Gastroesophageal sphincter (tissue), 4 donors: ENCODE measurements at regions not wholly inside any gene's neighbourhood (a gene's known extent, or its start where the extent isn't known, plus 50 kb on each side); places are given as distances from the start of the nearest gene placed in this dataset.
"Not testable (repeated sequence)": the region's sequence is repeated elsewhere in the genome, so short reads cannot be mapped to it uniquely, and the experiment has no call there.

Source experiments
- ATAC-seq: fragments of 150-250 bp; one replicate; pipeline ENCODE4 v1.9.1; 2016; ENCODE audit warnings: mild to moderate bottlenecking, moderate library complexity
- H3K27ac ChIP-seq, 4 donors: fragments of 200-600 bp; sonication (generic) in 3 of 4; 1 replicate in 3 of 4; 2 replicates in 1 of 4; pipeline ENCODE4 v1.5.1; 2016 to 2019
- H3K27me3 ChIP-seq: fragments of 200-600 bp; sonication (generic); one replicate; pipeline ENCODE4 v1.5.1; 2019
- H3K36me3 ChIP-seq, 2 donors: fragments of 200-600 bp; sonication (generic); one replicate each; pipeline ENCODE4 v1.5.1; 2019; ENCODE audit warnings: control low read depth in 1 of 2
- H3K4me1 ChIP-seq, 3 donors: fragments of 200-600 bp; sonication (generic); 1 replicate in 2 of 3; 2 replicates in 1 of 3; pipeline ENCODE4 v1.5.1; 2016 to 2019; ENCODE audit warnings: control low read depth in 2 of 3
- H3K4me3 ChIP-seq, 2 donors: fragments of 200-600 bp; sonication (generic); one replicate each; pipeline ENCODE4 v1.5.1; 2019; ENCODE audit warnings: mild to moderate bottlenecking in 1 of 2, moderate library complexity in 1 of 2
- H3K9me3 ChIP-seq, 3 donors: fragments of 200-600 bp; sonication (generic); one replicate each; pipeline ENCODE4 v1.5.1; 2017 to 2019; ENCODE audit warnings: control low read depth in 2 of 3
- EP300 ChIP-seq: sonication (generic); formaldehyde crosslinking; IDR thresholded peaks from one replicate; pipeline ENCODE4 v1.6.1; 2017; ENCODE audit warnings: antibody characterized with exemption, mild to moderate bottlenecking
- POLR2A ChIP-seq, 2 donors: fragments of 450-650 bp; IDR thresholded peaks; one replicate each; pipeline ENCODE4 v1.6.1; 2017; ENCODE audit warnings: antibody characterized with exemption in 2 of 2, mild to moderate bottlenecking in 2 of 2, moderate library complexity in 1 of 2
- POLR2AphosphoS5 ChIP-seq: sonication (generic); formaldehyde crosslinking; IDR thresholded peaks from one replicate; pipeline ENCODE4 v1.6.1; 2017; ENCODE audit warnings: antibody characterized with exemption
- WGBS, 2 donors: methylation state at CpG; one replicate each; pipeline ENCODE4 v1.1.5; 2018; ENCODE audit warnings: low coverage in 1 of 2; 5-methylcytosine and 5-hydroxymethylcytosine counted together
- TF ChIP-seq, protein P1 (sequence below), 4 experiments: fragments of 200-600 bp in 2 of 4; fragments of 450-650 bp in 2 of 4; sonication (generic) in 1 of 4; IDR thresholded peaks; one replicate each; pipeline ENCODE4 v1.5.1; 2017 to 2019; ENCODE audit warnings: antibody characterized with exemption in 4 of 4, mild to moderate bottlenecking in 2 of 4, moderate library complexity in 2 of 4

DNA sequence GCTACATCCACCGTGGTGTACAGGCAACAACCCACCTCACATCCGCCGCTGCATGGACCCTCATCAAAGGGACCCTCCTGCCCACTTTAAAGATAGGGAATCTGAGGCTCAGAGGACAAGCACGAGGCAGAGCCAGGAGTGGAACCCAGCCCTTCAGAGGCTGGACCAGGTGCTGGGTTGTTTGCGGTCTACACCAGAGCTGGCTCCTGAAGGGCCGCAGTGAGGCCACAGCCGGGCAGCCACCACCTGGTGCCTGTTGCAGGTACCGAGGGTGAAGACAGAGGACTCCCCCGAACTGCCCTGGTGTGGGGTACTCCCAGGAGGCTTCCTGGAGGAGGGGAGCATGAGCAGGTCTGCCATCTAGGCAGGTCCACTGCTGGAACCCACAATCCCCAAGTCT, 78.8 kb downstream of the DHCR7 start:
- TF ChIP-seq POLR2AphosphoS5, result no peak
- TF ChIP-seq POLR2A (IDR thresholded peaks at IDR 0.05), result no peak
- no peak for TF ChIP-seq EP300
- ATAC-seq, result no peak
- H3K27ac ChIP-seq, result no peak overlapping the region
- WGBS, 2 donors, result no CpG with 5 or more reads among the region's 9 CpGs
- H3K9me3 ChIP-seq, result no peaks in the 10 kb centered on the region
- peaks cover 37% of the 10 kb centered on the region for H3K27me3 ChIP-seq
- H3K4me3 ChIP-seq, result no peak overlapping the region
- H3K4me1 ChIP-seq, result no peaks in the 10 kb centered on the region
- H3K36me3 ChIP-seq, result no peaks in the 10 kb centered on the region

DNA sequence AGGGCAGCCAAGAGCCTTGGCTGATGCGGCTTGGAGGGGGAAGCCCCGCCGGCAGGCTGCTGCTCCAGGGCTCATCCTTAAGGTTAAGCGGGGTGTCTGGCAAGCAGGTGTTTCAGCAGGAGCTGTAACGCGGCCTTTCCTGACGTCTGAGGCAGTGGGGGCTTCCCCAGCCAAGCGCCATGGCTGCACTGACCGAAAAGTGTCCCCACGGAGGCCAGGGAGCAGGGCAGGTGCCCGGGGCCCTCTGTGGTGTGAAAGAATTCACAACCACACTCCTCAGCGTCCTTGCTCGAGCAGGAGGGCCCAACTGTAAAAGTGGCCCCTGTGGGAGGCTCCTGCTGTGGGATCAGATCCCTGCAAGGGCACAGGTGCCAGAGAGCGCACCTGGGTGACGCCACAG, 79.2 kb downstream of the DHCR7 start:
- Histone ChIP-seq H3K4me3 (no peak overlapping the region), H3K27me3 (peaks cover 33% of the 10 kb centered on the region), H3K27ac (no peak overlapping the region), H3K36me3 (no peaks in the 10 kb centered on the region), H3K4me1 (no peaks in the 10 kb centered on the region), H3K9me3 (no peaks in the 10 kb centered on the region)
- no peak for TF ChIP-seq POLR2A (IDR thresholded peaks at IDR 0.05)
- TF ChIP-seq, protein P1, sequence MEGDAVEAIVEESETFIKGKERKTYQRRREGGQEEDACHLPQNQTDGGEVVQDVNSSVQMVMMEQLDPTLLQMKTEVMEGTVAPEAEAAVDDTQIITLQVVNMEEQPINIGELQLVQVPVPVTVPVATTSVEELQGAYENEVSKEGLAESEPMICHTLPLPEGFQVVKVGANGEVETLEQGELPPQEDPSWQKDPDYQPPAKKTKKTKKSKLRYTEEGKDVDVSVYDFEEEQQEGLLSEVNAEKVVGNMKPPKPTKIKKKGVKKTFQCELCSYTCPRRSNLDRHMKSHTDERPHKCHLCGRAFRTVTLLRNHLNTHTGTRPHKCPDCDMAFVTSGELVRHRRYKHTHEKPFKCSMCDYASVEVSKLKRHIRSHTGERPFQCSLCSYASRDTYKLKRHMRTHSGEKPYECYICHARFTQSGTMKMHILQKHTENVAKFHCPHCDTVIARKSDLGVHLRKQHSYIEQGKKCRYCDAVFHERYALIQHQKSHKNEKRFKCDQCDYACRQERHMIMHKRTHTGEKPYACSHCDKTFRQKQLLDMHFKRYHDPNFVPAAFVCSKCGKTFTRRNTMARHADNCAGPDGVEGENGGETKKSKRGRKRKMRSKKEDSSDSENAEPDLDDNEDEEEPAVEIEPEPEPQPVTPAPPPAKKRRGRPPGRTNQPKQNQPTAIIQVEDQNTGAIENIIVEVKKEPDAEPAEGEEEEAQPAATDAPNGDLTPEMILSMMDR (IDR thresholded peaks at IDR 0.05), result no peak
- 63 to 80% methylated on average over 1 to 3 of the region's 15 CpGs for WGBS, 2 donors
- no peak for ATAC-seq

DNA sequence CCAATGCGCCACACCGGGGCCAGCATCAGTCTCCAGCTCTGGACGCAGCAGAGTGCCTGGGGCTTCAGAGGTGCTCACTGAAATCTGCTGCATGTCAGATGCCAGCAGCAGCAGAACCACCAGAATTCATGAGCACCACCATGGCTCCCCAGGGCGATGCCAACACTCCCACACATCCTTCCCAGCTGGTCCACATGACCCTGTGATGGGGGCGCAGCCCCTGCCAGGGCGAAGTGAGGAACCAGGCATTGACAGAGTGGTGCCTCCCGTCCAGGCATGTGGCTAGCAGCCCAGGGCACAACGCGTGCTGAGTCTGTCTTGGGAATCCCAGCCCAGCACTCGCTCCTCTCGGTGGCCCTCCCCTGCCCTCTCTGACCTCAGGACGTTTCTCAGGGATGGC, 80.4 kb downstream of the DHCR7 start:
- Histone ChIP-seq H3K36me3 (no peaks in the 10 kb centered on the region), H3K4me1 (no peaks in the 10 kb centered on the region), H3K27ac (no peak overlapping the region), H3K4me3 (no peak overlapping the region), H3K9me3 (no peaks in the 10 kb centered on the region), H3K27me3 (peaks cover 32% of the 10 kb centered on the region)
- no peak for TF ChIP-seq POLR2AphosphoS5
- TF ChIP-seq POLR2A (IDR thresholded peaks at IDR 0.05), result no peak
- TF ChIP-seq, protein P1 (IDR thresholded peaks at IDR 0.05), result no peak
- TF ChIP-seq EP300, result no peak
- WGBS, 2 donors, result 90% methylated on average over 2 of the region's 12 CpGs; no CpG with 5 or more reads in 1 of the 2 donors
- no peak for ATAC-seq

DNA sequence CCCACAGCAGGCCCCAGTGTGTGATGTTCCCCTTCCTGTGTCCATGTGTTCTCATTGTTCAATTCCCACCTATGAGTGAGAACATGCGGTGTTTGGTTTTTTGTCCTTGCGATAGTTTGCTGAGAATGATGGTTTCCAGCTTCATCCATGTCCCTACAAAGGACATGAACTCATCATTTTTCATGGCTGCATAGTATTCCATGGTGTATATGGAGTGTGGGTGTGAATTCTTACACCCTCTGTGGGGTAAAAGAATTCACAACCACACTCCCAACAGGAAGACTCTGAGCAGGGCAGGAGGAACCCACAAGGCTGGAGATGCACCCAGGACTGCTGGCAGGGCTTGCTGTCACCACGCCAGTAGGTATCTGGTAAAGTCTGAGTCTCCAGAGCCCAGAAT, 80.9 kb downstream of the DHCR7 start:
- not testable (repeated sequence) for H3K36me3 ChIP-seq, H3K27ac ChIP-seq, H3K4me3 ChIP-seq, H3K4me1 ChIP-seq, H3K9me3 ChIP-seq, ATAC-seq
- WGBS, 2 donors, result 100% methylated on average over 1 of the region's 3 CpGs; no CpG with 5 or more reads in 1 of the 2 donors
- peaks cover 32% of the 10 kb centered on the region for H3K27me3 ChIP-seq

DNA sequence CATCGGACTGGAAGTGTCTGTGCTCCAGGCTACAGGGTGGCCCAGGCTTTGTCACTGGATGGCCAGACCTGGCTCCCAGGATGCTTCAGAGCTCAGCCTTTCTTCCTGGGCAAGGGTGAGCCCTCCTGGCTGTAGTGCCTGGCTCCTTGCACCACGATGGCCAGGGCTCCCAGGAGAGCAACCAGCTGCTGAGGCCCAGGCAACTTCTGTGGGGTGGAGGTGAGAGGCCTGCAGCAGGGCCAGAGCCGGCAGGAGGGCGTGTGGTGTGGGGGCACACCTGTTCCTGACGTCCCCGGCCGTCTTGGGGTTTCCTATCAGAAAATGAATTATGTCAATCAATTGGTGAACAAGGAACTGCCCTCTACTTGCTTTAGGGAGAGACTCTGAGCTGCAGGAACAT, 82.1 kb downstream of the DHCR7 start:
- Histone ChIP-seq H3K4me3 (no peak overlapping the region), H3K27me3 (peaks cover 32% of the 10 kb centered on the region), H3K4me1 (no peaks in the 10 kb centered on the region), H3K27ac (no peak overlapping the region), H3K9me3 (no peaks in the 10 kb centered on the region), H3K36me3 (no peaks in the 10 kb centered on the region)
- no peak for ATAC-seq
- 48% methylated on average over 3 of the region's 7 CpGs; no CpG with 5 or more reads in 1 of the 2 donors for WGBS, 2 donors
- TF ChIP-seq EP300, result no peak
- no peak for TF ChIP-seq POLR2AphosphoS5
- no peak for TF ChIP-seq POLR2A (IDR thresholded peaks at IDR 0.05)
- TF ChIP-seq, protein P1 (IDR thresholded peaks at IDR 0.05), result no peak

DNA sequence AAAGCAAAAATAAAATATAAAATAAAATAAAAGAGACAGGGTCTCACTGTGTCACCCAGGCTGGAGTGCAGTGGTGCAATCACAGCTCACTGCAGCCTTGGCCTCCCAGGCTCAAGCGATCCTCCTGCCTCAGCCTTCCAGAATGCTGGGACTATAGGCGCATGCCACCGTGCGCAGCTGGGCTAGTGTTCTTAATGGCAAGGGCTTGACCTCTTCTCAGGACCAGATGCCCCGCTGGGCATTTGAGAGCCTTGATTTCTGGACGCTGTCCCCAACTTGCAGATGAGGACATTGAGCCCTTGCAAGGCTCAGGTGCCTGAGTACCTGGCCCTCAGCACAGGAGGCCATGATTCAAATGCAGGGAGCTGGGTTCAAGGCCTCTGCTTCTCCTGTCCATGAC, 82.6 kb downstream of the DHCR7 start:
- H3K4me3 ChIP-seq, result no peak overlapping the region
- H3K9me3 ChIP-seq, result no peaks in the 10 kb centered on the region
- no peak for ATAC-seq
- 97% methylated on average over 4 of the region's 6 CpGs; no CpG with 5 or more reads in 1 of the 2 donors for WGBS, 2 donors
- H3K4me1 ChIP-seq, result no peaks in the 10 kb centered on the region
- no peak overlapping the region for H3K27ac ChIP-seq
- no peaks in the 10 kb centered on the region for H3K36me3 ChIP-seq
- TF ChIP-seq, protein P1 (IDR thresholded peaks at IDR 0.05), result no peak
- TF ChIP-seq POLR2A (IDR thresholded peaks at IDR 0.05) (no peak), POLR2AphosphoS5 (no peak), EP300 (no peak)
- H3K27me3 ChIP-seq, result peaks cover 32% of the 10 kb centered on the region
